ENCODE measurements at regions not wholly inside any gene's neighbourhood (a gene's known extent, or its start where the extent isn't known, plus 50 kb on each side); places are given as distances from the start of the nearest gene placed in this dataset.

DNA sequence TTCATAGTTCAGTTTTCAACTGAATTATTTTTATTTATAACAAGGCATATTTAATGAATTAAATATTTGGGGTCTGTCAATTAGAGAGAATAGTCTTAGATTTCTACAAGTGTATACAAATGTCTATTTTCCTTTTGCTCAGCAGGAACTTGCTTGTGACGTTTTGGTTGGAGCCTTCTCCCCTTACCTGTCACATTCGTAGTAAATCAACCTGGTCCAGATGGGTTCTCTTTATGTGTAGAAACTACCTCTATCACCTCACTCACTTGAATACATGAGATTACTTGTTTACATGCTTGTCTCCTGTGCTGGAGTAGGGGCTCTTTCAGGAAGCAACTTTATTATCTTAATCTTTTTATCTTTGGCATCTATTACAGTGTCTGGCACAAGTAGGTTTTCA, 938.3 kb upstream of the IGFBP7 start:
- no peak overlapping the region for H3K4me3 ChIP-seq (ENCODE audit: control insufficient read depth, low read depth, low read length)
- DNase-seq (ENCODE audit: low read depth), result no peak
- TF ChIP-seq, protein P1, sequence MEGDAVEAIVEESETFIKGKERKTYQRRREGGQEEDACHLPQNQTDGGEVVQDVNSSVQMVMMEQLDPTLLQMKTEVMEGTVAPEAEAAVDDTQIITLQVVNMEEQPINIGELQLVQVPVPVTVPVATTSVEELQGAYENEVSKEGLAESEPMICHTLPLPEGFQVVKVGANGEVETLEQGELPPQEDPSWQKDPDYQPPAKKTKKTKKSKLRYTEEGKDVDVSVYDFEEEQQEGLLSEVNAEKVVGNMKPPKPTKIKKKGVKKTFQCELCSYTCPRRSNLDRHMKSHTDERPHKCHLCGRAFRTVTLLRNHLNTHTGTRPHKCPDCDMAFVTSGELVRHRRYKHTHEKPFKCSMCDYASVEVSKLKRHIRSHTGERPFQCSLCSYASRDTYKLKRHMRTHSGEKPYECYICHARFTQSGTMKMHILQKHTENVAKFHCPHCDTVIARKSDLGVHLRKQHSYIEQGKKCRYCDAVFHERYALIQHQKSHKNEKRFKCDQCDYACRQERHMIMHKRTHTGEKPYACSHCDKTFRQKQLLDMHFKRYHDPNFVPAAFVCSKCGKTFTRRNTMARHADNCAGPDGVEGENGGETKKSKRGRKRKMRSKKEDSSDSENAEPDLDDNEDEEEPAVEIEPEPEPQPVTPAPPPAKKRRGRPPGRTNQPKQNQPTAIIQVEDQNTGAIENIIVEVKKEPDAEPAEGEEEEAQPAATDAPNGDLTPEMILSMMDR (conservative IDR thresholded peaks at IDR 0.05; ENCODE audit: control insufficient read depth, insufficient read depth, low read depth, low read length), result no peak

DNA sequence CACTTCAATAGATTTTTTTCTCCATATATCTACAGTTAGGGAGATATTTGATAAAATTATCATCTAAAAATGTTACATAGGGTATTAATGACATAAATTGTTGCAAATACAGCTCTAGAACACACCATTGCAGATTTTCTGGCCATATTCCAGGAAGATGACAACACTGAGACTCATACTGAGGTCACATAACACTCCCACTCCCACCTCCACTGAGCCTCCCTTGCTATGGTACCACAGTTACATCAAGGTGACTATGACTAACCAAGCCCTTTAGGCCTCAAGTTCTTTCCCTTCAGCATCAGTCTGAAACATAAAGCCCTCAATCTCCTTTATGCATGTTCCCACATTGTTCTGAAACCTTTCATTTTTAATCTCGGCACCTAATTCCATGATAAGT, 932.0 kb upstream of the IGFBP7 start:
- no peak for DNase-seq (ENCODE audit: low read depth)
- TF ChIP-seq, protein P1 (conservative IDR thresholded peaks at IDR 0.05; ENCODE audit: control insufficient read depth, insufficient read depth, low read depth, low read length), result no peak
- no peak overlapping the region for H3K4me3 ChIP-seq (ENCODE audit: control insufficient read depth, low read depth, low read length)

DNA sequence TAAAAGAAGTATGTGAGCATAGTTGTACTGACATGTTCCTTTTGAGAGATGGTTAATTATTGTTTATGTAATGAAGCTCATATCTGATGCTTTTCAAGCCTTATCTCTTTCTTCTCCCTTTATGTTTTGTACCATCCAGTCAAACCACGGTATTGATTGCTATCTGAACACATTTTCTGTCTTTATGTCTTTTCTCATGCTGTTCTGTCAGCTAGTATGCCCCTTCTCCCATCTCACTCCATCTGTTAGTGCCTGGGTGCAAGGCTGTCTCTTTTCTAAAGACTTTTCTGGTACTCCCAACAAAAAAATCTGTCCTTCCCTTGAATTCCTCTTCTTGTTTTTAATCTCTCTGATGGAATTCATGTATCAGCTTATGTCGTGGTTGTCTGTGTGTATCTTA, 883.8 kb upstream of the IGFBP7 start:
- TF ChIP-seq, protein P1 (conservative IDR thresholded peaks at IDR 0.05; ENCODE audit: control insufficient read depth, insufficient read depth, low read depth, low read length), result no peak
- H3K4me3 ChIP-seq (ENCODE audit: control insufficient read depth, low read depth, low read length), result no peak overlapping the region
- no peak for DNase-seq (ENCODE audit: low read depth)

DNA sequence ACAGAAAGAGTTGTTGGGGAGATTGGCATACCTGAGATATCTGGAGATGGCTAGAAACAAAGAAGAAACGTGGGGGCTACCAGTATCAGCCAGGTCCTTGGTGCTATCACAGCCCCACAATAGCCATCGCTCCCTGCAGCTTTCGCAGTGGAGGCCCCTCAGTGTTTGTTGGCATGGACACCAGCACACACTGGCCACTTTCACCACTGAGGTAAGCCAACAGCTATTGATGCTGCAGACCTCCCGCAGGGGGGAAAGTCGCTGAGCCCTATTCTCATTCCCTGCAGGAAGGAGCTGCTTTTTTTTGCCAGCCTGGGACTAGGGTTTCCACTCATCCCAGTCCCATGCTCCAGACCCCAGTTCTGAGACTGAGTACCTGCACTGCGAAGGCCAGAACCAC, 879.2 kb upstream of the IGFBP7 start:
- DNase-seq (ENCODE audit: low read depth), result no peak
- H3K4me3 ChIP-seq (ENCODE audit: control insufficient read depth, low read depth, low read length), result no peak overlapping the region
- TF ChIP-seq, protein P1 (conservative IDR thresholded peaks at IDR 0.05; ENCODE audit: control insufficient read depth, insufficient read depth, low read depth, low read length), result no peak

DNA sequence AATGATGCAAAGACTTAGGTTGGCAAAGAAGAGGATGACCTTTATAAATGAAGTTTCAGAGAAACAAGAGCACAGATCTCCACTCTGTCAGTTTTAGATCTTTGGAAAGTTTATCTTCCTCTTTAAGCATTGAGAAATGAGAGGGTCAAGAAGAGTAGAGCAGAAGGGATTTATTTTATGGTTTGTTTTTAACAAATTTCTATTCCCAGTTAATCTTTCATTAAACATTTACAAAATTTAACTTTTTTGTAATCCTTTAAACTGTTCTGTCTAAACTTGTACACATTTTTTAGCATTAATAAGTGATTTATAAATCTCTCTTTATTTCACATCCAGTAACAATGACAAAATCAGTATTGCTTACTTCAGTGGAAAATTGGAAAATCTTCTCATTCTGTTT, 875.0 kb upstream of the IGFBP7 start:
- TF ChIP-seq, protein P1 (conservative IDR thresholded peaks at IDR 0.05; ENCODE audit: control insufficient read depth, insufficient read depth, low read depth, low read length), result no peak
- no peak overlapping the region for H3K4me3 ChIP-seq (ENCODE audit: control insufficient read depth, low read depth, low read length)
- DNase-seq (ENCODE audit: low read depth), result no peak

DNA sequence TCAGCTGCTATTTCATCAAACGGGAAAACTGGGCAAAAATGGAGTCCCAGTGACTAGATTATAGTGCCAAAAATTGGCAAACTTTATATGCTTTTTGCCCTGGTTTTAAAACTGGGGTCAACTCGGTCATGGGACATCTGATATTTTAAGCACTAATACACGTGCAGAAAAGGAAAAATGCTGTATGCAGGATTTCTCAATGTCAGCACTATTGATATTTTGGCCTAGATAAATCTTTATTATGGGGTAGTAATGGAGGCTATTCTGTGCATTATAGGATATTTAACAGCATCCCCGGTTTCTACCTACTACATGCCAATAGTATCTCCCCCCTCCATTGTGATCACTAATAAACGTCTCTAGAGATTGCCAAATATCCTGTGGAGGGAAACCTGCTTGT, 870.9 kb upstream of the IGFBP7 start:
- H3K4me3 ChIP-seq (ENCODE audit: control insufficient read depth, low read depth, low read length), result no peak overlapping the region
- DNase-seq (ENCODE audit: low read depth), result no peak
- TF ChIP-seq, protein P1 (conservative IDR thresholded peaks at IDR 0.05; ENCODE audit: control insufficient read depth, insufficient read depth, low read depth, low read length), result no peak

DNA sequence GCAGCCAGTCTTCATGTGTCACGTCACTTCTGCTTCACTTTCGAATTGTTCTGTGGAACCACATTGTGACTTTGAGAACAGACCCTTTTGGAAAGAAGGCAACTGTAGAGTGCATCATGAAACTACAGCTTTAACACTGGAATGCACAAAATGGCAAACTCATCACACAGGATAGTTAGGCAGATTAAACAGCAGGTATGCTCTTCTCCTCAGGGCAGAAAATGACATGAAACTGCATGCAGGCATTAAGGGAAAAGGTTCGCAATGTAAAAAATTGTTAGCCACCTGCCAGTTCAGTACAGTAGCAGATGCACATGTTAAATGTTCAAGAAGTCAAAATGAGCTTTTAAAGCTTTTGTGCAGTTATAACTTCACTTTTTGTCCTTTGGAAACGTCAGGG, 864.6 kb upstream of the IGFBP7 start:
- no peak for DNase-seq (ENCODE audit: low read depth)
- TF ChIP-seq, protein P1 (conservative IDR thresholded peaks at IDR 0.05; ENCODE audit: control insufficient read depth, insufficient read depth, low read depth, low read length), result no peak

More for the DNA sequence above, 864.6 kb upstream of the IGFBP7 start:
- H3K4me3 ChIP-seq (ENCODE audit: control insufficient read depth, low read depth, low read length), result no peak overlapping the region
